ENCODE measurements at regions not wholly inside any gene's neighbourhood (a gene's known extent, or its start where the extent isn't known, plus 50 kb on each side); places are given as distances from the start of the nearest gene placed in this dataset.

- ChIA-PET CTCF (interaction anchor here (1.3 kb wide), 1 partner anchor 20 kb away, joined by 3 read pairs; no protein-coding TSS in a partner anchor), POLR2A (no interaction called here)
- TF ChIP-seq, protein P1, sequence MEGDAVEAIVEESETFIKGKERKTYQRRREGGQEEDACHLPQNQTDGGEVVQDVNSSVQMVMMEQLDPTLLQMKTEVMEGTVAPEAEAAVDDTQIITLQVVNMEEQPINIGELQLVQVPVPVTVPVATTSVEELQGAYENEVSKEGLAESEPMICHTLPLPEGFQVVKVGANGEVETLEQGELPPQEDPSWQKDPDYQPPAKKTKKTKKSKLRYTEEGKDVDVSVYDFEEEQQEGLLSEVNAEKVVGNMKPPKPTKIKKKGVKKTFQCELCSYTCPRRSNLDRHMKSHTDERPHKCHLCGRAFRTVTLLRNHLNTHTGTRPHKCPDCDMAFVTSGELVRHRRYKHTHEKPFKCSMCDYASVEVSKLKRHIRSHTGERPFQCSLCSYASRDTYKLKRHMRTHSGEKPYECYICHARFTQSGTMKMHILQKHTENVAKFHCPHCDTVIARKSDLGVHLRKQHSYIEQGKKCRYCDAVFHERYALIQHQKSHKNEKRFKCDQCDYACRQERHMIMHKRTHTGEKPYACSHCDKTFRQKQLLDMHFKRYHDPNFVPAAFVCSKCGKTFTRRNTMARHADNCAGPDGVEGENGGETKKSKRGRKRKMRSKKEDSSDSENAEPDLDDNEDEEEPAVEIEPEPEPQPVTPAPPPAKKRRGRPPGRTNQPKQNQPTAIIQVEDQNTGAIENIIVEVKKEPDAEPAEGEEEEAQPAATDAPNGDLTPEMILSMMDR (IDR thresholded peaks at IDR 0.05; ENCODE audit: control extremely low read depth, extremely low read depth, low read depth, missing control alignments): no peak
- DNase-seq (ENCODE audit: extremely low spot score): no peak
These were observed 99.1 kb upstream of the HDAC4 start for GRCh38 chr2:239499726-239500573.

DNA sequence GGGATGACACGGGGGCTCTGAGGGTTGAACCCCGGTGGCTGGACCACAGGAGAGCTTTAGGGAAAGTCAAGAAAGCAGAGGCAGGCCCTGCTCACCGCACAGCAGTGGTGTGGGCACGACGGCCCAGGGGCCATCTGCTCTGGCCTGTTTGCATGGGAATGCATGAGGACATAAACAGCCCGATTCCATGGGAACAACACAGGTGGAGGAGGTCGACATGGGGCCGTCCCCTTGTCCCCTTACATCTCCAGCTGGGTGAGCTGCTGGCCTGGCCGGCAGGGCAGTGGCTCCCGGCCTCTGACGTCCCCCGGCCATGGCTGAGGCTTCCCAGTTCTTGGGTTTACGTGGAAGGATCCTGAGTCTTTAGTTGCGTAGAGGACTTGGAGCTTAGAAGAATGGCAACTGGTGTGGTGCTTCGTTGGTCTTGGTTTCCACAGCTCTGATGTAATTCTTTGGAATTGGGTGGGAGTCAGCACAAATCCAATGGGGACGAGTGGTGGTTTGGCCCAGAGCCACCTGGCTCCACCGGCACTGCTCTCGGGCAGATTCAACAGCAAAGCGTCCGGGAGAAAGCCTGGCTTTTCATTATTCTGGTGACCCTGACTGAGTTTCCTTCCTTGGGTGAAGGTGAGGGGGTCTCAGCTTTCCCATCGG is 98.3 kb upstream of the HDAC4 start:
- POLR2A ChIA-PET: no interaction called here
- no peak for DNase-seq (ENCODE audit: extremely low spot score)
- CTCF ChIA-PET: no interaction called here
- TF ChIP-seq, protein P1 (IDR thresholded peaks at IDR 0.05; ENCODE audit: control extremely low read depth, extremely low read depth, low read depth, missing control alignments): no peak

DNA sequence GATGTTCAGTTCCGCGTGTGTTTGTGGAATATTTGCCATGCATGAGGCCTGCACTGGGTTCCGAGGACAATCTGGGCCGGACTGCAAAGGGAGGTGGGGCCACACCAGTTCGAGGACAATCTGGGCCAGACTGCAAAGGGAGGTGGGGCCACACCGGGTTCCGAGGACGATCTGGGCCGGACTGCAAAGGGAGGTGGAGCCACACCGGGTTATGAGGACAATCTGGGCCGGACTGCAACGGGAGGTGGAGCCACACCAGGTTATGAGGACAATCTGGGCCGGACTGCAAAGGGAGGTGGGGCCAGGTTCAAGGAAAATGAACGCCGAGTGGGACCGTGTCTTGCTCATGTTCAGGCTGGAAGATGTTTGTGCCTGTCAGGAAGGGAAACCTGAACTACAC is 97.8 kb upstream of the HDAC4 start:
- POLR2A ChIA-PET: no interaction called here
- TF ChIP-seq, protein P1 (IDR thresholded peaks at IDR 0.05; ENCODE audit: control extremely low read depth, extremely low read depth, low read depth, missing control alignments): no peak
- CTCF ChIA-PET: no interaction called here
- DNase-seq (ENCODE audit: extremely low spot score): no peak

DNA sequence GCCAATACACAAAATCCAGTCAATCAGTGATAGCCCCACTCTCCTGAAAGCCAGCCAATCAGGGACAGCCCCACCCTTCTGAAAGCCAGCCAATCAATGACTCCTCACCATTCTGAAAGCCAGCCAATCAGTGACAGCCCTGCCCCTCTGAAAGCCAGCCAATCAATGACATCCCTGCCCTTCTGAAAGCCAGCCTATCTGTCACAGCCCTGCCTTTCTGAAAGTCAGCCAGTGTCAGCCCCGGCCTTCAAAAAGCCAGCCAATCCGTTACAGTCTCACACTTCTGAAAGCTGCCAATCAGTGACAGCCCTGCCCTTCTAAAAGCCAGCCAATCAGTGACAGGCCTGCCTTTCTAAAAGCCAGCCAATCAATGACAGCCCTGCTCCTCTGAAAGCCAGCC is 95.9 kb upstream of the HDAC4 start:
- no peak for DNase-seq (ENCODE audit: extremely low spot score)
- ChIA-PET CTCF (no interaction called here), POLR2A (no interaction called here)
- TF ChIP-seq, protein P1 (IDR thresholded peaks at IDR 0.05; ENCODE audit: control extremely low read depth, extremely low read depth, low read depth, missing control alignments): no peak

DNA sequence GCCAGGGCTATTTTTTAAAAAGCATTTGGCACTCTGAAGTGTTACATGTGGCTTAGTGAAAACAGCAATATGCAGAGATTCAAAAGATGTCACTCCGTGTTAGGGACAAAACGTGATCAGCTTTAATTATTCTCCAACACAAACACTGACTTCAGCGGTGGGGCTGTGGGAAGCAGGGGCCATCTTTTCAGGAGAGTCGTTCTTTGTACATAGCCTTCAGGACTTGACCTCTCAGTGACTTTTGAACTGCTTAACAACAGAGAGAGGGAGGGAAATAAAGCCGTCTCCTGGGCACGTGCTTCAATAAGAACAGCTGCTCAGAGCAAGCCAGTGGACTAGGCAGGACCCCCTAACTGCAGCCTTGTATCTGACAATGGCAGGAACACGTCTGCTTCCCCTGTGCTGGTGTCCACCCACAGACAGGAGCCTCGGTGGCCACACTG is 95.0 kb upstream of the HDAC4 start:
- ChIA-PET POLR2A (no interaction called here), CTCF (no interaction called here)
- DNase-seq (ENCODE audit: extremely low spot score): no peak
- TF ChIP-seq, protein P1 (IDR thresholded peaks at IDR 0.05; ENCODE audit: control extremely low read depth, extremely low read depth, low read depth, missing control alignments): no peak

GRCh38 chr2:239495175-239495574 is 94.4 kb upstream of the HDAC4 start:
- ChIA-PET CTCF (no interaction called here), POLR2A (no interaction called here)
- DNase-seq (ENCODE audit: extremely low spot score): no peak
- TF ChIP-seq, protein P1 (IDR thresholded peaks at IDR 0.05; ENCODE audit: control extremely low read depth, extremely low read depth, low read depth, missing control alignments): no peak

Measured in GM10248 (cell line).